GM10248 (cell line): ENCODE measurements at regions not wholly inside any gene's neighbourhood (a gene's known extent, or its start where the extent isn't known, plus 50 kb on each side); places are given as distances from the start of the nearest gene placed in this dataset.

Source experiments
- CTCF ChIA-PET: fragments of 300-600 bp; sonication (Branson Sonifier 250); formaldehyde crosslinking; extraction: SDS; loops from one replicate; lab custom pipeline; 2021; ENCODE audit warnings: antibody characterized with exemption; lab: Yijun Ruan, JAX
- POLR2A ChIA-PET: fragments of 350-650 bp; sonication (Branson Sonifier 250); formaldehyde crosslinking; extraction: SDS; loops from one replicate; lab custom pipeline; 2020; ENCODE audit warnings: antibody characterized with exemption; lab: Yijun Ruan, JAX
- DNase-seq: peaks from one replicate; pipeline ENCODE4 v3.0.0; 2012; ENCODE audit errors: extremely low spot score
- CTCF ChIP-seq: IDR thresholded peaks from 2 replicates; pipeline ENCODE4 v1.5.1; 2012; ENCODE audit warnings: mild to moderate bottlenecking, low read depth; ENCODE audit errors: extremely low read depth, missing control alignments, control extremely low read depth

- TF ChIP-seq CTCF: no peak
- POLR2A ChIA-PET: no interaction called here
- CTCF ChIA-PET: no interaction called here
- DNase-seq: no peak
Observed at GRCh38 chr10:2362331-2362730, 625.0 kb upstream of the ADARB2 start.

- no peak for TF ChIP-seq CTCF
- DNase-seq: no peak
- CTCF ChIA-PET: no interaction called here
- POLR2A ChIA-PET: no interaction called here
Observed at GRCh38 chr10:2358586-2358985, 621.3 kb upstream of the ADARB2 start.

- no peak for TF ChIP-seq CTCF
- CTCF ChIA-PET: no interaction called here
Observed at GRCh38 chr10:2356670-2357069, 619.3 kb upstream of the ADARB2 start.

GRCh38 chr10:2351566-2351965, 614.2 kb upstream of the ADARB2 start:
- no peak for TF ChIP-seq CTCF
- DNase-seq: no peak
- ChIA-PET POLR2A (no interaction called here), CTCF (no interaction called here)

More at GRCh38 chr10:2356670-2357069, 619.3 kb upstream of the ADARB2 start:
- no peak for DNase-seq
- POLR2A ChIA-PET: no interaction called here

- DNase-seq: no peak
- TF ChIP-seq CTCF: no peak
- CTCF ChIA-PET: no interaction called here
- POLR2A ChIA-PET: no interaction called here
Observed at GRCh38 chr10:2342206-2342605, 604.9 kb upstream of the ADARB2 start.

GRCh38 chr10:2340831-2341647, 603.7 kb upstream of the ADARB2 start:
- DNase-seq: no peak
- no peak for TF ChIP-seq CTCF
- ChIA-PET CTCF (no interaction called here), POLR2A (no interaction called here)
